ENCODE measurements at regions not wholly inside any gene's neighbourhood (a gene's known extent, or its start where the extent isn't known, plus 50 kb on each side); places are given as distances from the start of the nearest gene placed in this dataset.

GRCh38 chr19:34834472-34835061 is 61.6 kb upstream of the ZNF599 start:
- TF ChIP-seq CTCF (IDR thresholded peaks at IDR 0.05) (no peak), POLR2A (IDR thresholded peaks at IDR 0.05) (no peak)

All from adrenal gland (tissue), 5 donors.